HCT116 (cell line): ENCODE measurements at regions not wholly inside any gene's neighbourhood (a gene's known extent, or its start where the extent isn't known, plus 50 kb on each side); places are given as distances from the start of the nearest gene placed in this dataset.

Experiments
- POLR2AphosphoS5 ChIP-seq: IDR thresholded peaks from 2 replicates; pipeline ENCODE4 v1.6.1; 2011; ENCODE audit warnings: mild to moderate bottlenecking, low read depth, low read length, moderate library complexity
- YY1 ChIP-seq: IDR thresholded peaks from 2 replicates; pipeline ENCODE4 v1.6.1; 2011; ENCODE audit warnings: low read length, low read depth, moderate library complexity, mild to moderate bottlenecking; ENCODE audit not compliant: insufficient replicate concordance; ENCODE audit errors: extremely low read depth
- TF ChIP-seq, protein P1 (sequence below), 3 experiments: fragments of 200-600 bp in 1 of 3; sonication (generic) in 1 of 3; IDR thresholded peaks in 2 of 3; conservative IDR thresholded peaks in 1 of 3; 2 replicates each; pipeline ENCODE4 v1.5.1; 2012 to 2017; ENCODE audit warnings: low read depth in 2 of 3, low read length in 2 of 3, antibody characterized with exemption in 1 of 3, borderline replicate concordance in 1 of 3, control low read depth in 1 of 3, mild to moderate bottlenecking in 1 of 3, mixed read lengths in 1 of 3, mixed run types in 1 of 3, moderate library complexity in 1 of 3; ENCODE audit not compliant: insufficient read depth in 1 of 3

DNA sequence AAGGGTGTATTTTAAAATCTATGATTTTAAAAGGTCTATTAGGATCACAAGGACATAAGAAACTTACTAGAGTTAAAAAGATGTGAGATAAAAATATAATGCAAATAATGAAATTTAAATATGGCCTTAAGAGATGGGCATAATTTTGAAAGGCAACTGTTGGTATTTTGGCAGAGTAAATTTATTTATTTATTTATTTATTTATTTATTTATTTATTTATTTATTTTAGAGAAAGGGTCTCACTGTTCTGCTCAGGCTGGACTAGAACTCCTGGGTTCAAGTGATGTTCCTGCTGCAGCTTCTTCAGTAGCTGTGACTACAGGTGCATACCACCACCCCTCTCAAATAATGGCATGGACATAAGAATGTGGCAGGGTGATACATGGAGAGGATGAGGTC lies 932.1 kb upstream of the LCORL start:
- TF ChIP-seq, protein P1, sequence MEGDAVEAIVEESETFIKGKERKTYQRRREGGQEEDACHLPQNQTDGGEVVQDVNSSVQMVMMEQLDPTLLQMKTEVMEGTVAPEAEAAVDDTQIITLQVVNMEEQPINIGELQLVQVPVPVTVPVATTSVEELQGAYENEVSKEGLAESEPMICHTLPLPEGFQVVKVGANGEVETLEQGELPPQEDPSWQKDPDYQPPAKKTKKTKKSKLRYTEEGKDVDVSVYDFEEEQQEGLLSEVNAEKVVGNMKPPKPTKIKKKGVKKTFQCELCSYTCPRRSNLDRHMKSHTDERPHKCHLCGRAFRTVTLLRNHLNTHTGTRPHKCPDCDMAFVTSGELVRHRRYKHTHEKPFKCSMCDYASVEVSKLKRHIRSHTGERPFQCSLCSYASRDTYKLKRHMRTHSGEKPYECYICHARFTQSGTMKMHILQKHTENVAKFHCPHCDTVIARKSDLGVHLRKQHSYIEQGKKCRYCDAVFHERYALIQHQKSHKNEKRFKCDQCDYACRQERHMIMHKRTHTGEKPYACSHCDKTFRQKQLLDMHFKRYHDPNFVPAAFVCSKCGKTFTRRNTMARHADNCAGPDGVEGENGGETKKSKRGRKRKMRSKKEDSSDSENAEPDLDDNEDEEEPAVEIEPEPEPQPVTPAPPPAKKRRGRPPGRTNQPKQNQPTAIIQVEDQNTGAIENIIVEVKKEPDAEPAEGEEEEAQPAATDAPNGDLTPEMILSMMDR (IDR thresholded peaks at IDR 0.05 in 2 of 3, conservative IDR thresholded peaks at IDR 0.05 in 1 of 3; ENCODE audit: borderline replicate concordance in 1 of 3, insufficient read depth in 1 of 3, low read depth in 2 of 3, low read length in 2 of 3) = no peak
- TF ChIP-seq POLR2AphosphoS5 = no peak
- no peak for TF ChIP-seq YY1
